ENCODE measurements at regions not wholly inside any gene's neighbourhood (a gene's known extent, or its start where the extent isn't known, plus 50 kb on each side); places are given as distances from the start of the nearest gene placed in this dataset.

- H3K9me2 ChIP-seq (replicated peaks; ENCODE audit: insufficient read depth): no peaks in the 10 kb centered on the region
- H3K27ac ChIP-seq: no peak overlapping the region
- H3K4me3 ChIP-seq: no peak overlapping the region
- TF ChIP-seq EZH2phosphoT487 (IDR thresholded peaks at IDR 0.05; ENCODE audit: low read depth, severe bottlenecking, unreplicated experiment): no peak
- no peak for TF ChIP-seq CTCF (IDR thresholded peaks at IDR 0.05; ENCODE audit: poor library complexity)
- TF ChIP-seq EZH2 (IDR thresholded peaks at IDR 0.05; ENCODE audit: borderline replicate concordance): no peak
- no peaks in the 10 kb centered on the region for H3K9me3 ChIP-seq (ENCODE audit: low read depth)
- no peaks in the 10 kb centered on the region for H3K36me3 ChIP-seq (replicated peaks; ENCODE audit: insufficient read depth, low read depth)
- H4K20me1 ChIP-seq (ENCODE audit: insufficient read depth, poor library complexity, severe bottlenecking): no peaks in the 10 kb centered on the region
- DNase-seq (ENCODE audit: low spot score): no peak
- H3K27me3 ChIP-seq: no peaks in the 10 kb centered on the region
- no peaks in the 10 kb centered on the region for H3K79me2 ChIP-seq
- H3K4me2 ChIP-seq: no peak overlapping the region
- no peak overlapping the region for H2AFZ ChIP-seq
- no peaks in the 10 kb centered on the region for H3K4me1 ChIP-seq (ENCODE audit: insufficient read depth)
These were observed 142.3 kb downstream of the XPNPEP1 start for GRCh38 chr10:109780997-109781396.

- Histone ChIP-seq H3K9me3 (ENCODE audit: low read depth) (no peaks in the 10 kb centered on the region), H4K20me1 (ENCODE audit: insufficient read depth, poor library complexity, severe bottlenecking) (no peaks in the 10 kb centered on the region), H2AFZ (no peak overlapping the region), H3K4me3 (no peak overlapping the region), H3K36me3 (replicated peaks; ENCODE audit: insufficient read depth, low read depth) (no peaks in the 10 kb centered on the region), H3K27ac (no peak overlapping the region), H3K9me2 (replicated peaks; ENCODE audit: insufficient read depth) (no peaks in the 10 kb centered on the region), H3K4me2 (no peak overlapping the region), H3K79me2 (no peaks in the 10 kb centered on the region), H3K4me1 (ENCODE audit: insufficient read depth) (peaks cover 3% of the 10 kb centered on the region), H3K27me3 (no peaks in the 10 kb centered on the region)
- TF ChIP-seq CTCF (IDR thresholded peaks at IDR 0.05; ENCODE audit: poor library complexity): no peak
- no peak for TF ChIP-seq EZH2 (IDR thresholded peaks at IDR 0.05; ENCODE audit: borderline replicate concordance)
- no peak for TF ChIP-seq EZH2phosphoT487 (IDR thresholded peaks at IDR 0.05; ENCODE audit: low read depth, severe bottlenecking, unreplicated experiment)
- DNase-seq (ENCODE audit: low spot score): no peak
- WGBS (ENCODE audit: low lambda C conversion rate, missing lambda C conversion rate): 88% methylated on average over 4 of the region's 4 CpGs
These were observed 144.3 kb downstream of the XPNPEP1 start for GRCh38 chr10:109778993-109779392.

- Histone ChIP-seq H2AFZ (no peak overlapping the region), H3K4me2 (no peak overlapping the region), H3K9me2 (replicated peaks; ENCODE audit: insufficient read depth) (no peaks in the 10 kb centered on the region), H3K4me1 (ENCODE audit: insufficient read depth) (peaks cover 4% of the 10 kb centered on the region), H3K9me3 (ENCODE audit: low read depth) (no peaks in the 10 kb centered on the region), H3K27ac (no peak overlapping the region), H4K20me1 (ENCODE audit: insufficient read depth, poor library complexity, severe bottlenecking) (no peaks in the 10 kb centered on the region), H3K4me3 (no peak overlapping the region), H3K27me3 (no peaks in the 10 kb centered on the region), H3K79me2 (no peaks in the 10 kb centered on the region), H3K36me3 (replicated peaks; ENCODE audit: insufficient read depth, low read depth) (no peaks in the 10 kb centered on the region)
- WGBS (ENCODE audit: low lambda C conversion rate, missing lambda C conversion rate): 25% methylated on average over 2 of the region's 2 CpGs
- TF ChIP-seq EZH2phosphoT487 (IDR thresholded peaks at IDR 0.05; ENCODE audit: low read depth, severe bottlenecking, unreplicated experiment): no peak
- TF ChIP-seq CTCF (IDR thresholded peaks at IDR 0.05; ENCODE audit: poor library complexity): no peak
- TF ChIP-seq EZH2 (IDR thresholded peaks at IDR 0.05; ENCODE audit: borderline replicate concordance): no peak
- DNase-seq (ENCODE audit: low spot score): no peak
These were observed 149.2 kb downstream of the XPNPEP1 start for GRCh38 chr10:109774121-109774440.
